Karpas-422 (cell line): ENCODE measurements at regions not wholly inside any gene's neighbourhood (a gene's known extent, or its start where the extent isn't known, plus 50 kb on each side); places are given as distances from the start of the nearest gene placed in this dataset.

Experiments
- DNase-seq: peaks from one replicate; pipeline ENCODE4 v3.0.0-alpha.2; 2015
- H2AFZ ChIP-seq: fragments of 200-600 bp; sonication (generic); 2 replicates; pipeline ENCODE4 v1.6.1; 2014; ENCODE audit warnings: antibody characterized with exemption, low read length, mixed read lengths
- H3K27ac ChIP-seq: fragments of 200-600 bp; sonication (generic); 2 replicates; pipeline ENCODE4 v1.5.1; 2014; ENCODE audit warnings: mild to moderate bottlenecking, low read length, moderate library complexity
- H3K27me3 ChIP-seq: fragments of 200-600 bp; sonication (generic); 2 replicates; pipeline ENCODE4 v1.6.1; 2014; ENCODE audit warnings: low read length, mixed read lengths
- H3K36me3 ChIP-seq: fragments of 200-600 bp; sonication (generic); 2 replicates; pipeline ENCODE4 v1.6.1; 2014; ENCODE audit warnings: low read length, mixed read lengths; ENCODE audit not compliant: insufficient read depth
- H3K4me1 ChIP-seq: fragments of 200-600 bp; sonication (generic); 2 replicates; pipeline ENCODE4 v1.6.1; 2014; ENCODE audit warnings: mild to moderate bottlenecking, low read length, mixed read lengths
- H3K4me2 ChIP-seq: fragments of 200-600 bp; sonication (generic); 2 replicates; pipeline ENCODE4 v1.6.1; 2014; ENCODE audit warnings: low read length, low read depth, mild to moderate bottlenecking; ENCODE audit not compliant: poor library complexity, severe bottlenecking
- H3K4me3 ChIP-seq: fragments of 200-600 bp; sonication (generic); 2 replicates; pipeline ENCODE4 v1.5.1; 2014; ENCODE audit warnings: mild to moderate bottlenecking, antibody characterized with exemption, low read length, mixed read lengths
- H3K79me2 ChIP-seq: fragments of 200-600 bp; sonication (generic); 2 replicates; pipeline ENCODE4 v1.6.1; 2014; ENCODE audit warnings: mild to moderate bottlenecking, low read length, mixed read lengths
- H3K9ac ChIP-seq: fragments of 200-600 bp; sonication (generic); 2 replicates; pipeline ENCODE4 v1.6.0; 2014; ENCODE audit warnings: low read length
- H3K9me2 ChIP-seq: fragments of 200-600 bp; sonication (generic), shearing (Covaris generic); replicated peaks from 2 replicates; pipeline ENCODE4 v1.6.0; 2014; ENCODE audit warnings: mild to moderate bottlenecking, low read length, moderate library complexity; ENCODE audit not compliant: insufficient read depth
- H3K9me3 ChIP-seq: fragments of 300-700, 200-600 bp; sonication (generic); 2 replicates; pipeline ENCODE4 v1.6.1; 2014; ENCODE audit warnings: low read length, mixed read lengths
- H4K20me1 ChIP-seq: fragments of 200-600 bp; sonication (generic); 2 replicates; pipeline ENCODE4 v1.6.1; 2014; ENCODE audit warnings: mild to moderate bottlenecking, antibody characterized with exemption, low read length, low read depth; ENCODE audit not compliant: insufficient read depth

GRCh38 chr20:6632187-6632586 lies 135.3 kb upstream of the BMP2 start:
- Histone ChIP-seq H3K9ac (no peak overlapping the region), H3K79me2 (no peaks in the 10 kb centered on the region), H2AFZ (no peak overlapping the region), H3K4me2 (no peak overlapping the region), H3K36me3 (no peaks in the 10 kb centered on the region), H3K4me3 (no peak overlapping the region), H3K9me2 (no peaks in the 10 kb centered on the region), H3K4me1 (no peaks in the 10 kb centered on the region), H3K27ac (no peak overlapping the region), H4K20me1 (no peaks in the 10 kb centered on the region), H3K27me3 (no peaks in the 10 kb centered on the region), H3K9me3 (peaks cover 3% of the 10 kb centered on the region; the same call in 1 of the 2 replicates)
- no peak for DNase-seq

GRCh38 chr20:6630514-6630913 lies 137.0 kb upstream of the BMP2 start:
- H3K27me3 ChIP-seq, result no peaks in the 10 kb centered on the region
- no peak overlapping the region for H3K9ac ChIP-seq
- no peaks in the 10 kb centered on the region for H4K20me1 ChIP-seq
- no peaks in the 10 kb centered on the region for H3K36me3 ChIP-seq
- DNase-seq, result no peak
- H3K9me3 ChIP-seq, result peaks cover 7% of the 10 kb centered on the region; the same call in 1 of the 2 replicates
- no peaks in the 10 kb centered on the region for H3K79me2 ChIP-seq
- H3K27ac ChIP-seq, result no peak overlapping the region
- H3K9me2 ChIP-seq, result no peaks in the 10 kb centered on the region
- H2AFZ ChIP-seq, result no peak overlapping the region
- no peak overlapping the region for H3K4me2 ChIP-seq
- H3K4me3 ChIP-seq, result no peak overlapping the region
- H3K4me1 ChIP-seq, result no peaks in the 10 kb centered on the region

GRCh38 chr20:6629564-6629963 lies 137.9 kb upstream of the BMP2 start:
- no peak overlapping the region for H3K4me2 ChIP-seq
- peaks cover 10% of the 10 kb centered on the region; the same call in 1 of the 2 replicates for H3K9me3 ChIP-seq
- H3K9ac ChIP-seq, result no peak overlapping the region
- H3K27me3 ChIP-seq, result no peaks in the 10 kb centered on the region
- H4K20me1 ChIP-seq, result no peaks in the 10 kb centered on the region
- no peaks in the 10 kb centered on the region for H3K79me2 ChIP-seq
- H3K27ac ChIP-seq, result no peak overlapping the region
- H3K36me3 ChIP-seq, result no peaks in the 10 kb centered on the region
- no peak overlapping the region for H3K4me3 ChIP-seq
- H2AFZ ChIP-seq, result no peak overlapping the region
- no peaks in the 10 kb centered on the region for H3K9me2 ChIP-seq
- DNase-seq, result no peak
- no peaks in the 10 kb centered on the region for H3K4me1 ChIP-seq

DNA sequence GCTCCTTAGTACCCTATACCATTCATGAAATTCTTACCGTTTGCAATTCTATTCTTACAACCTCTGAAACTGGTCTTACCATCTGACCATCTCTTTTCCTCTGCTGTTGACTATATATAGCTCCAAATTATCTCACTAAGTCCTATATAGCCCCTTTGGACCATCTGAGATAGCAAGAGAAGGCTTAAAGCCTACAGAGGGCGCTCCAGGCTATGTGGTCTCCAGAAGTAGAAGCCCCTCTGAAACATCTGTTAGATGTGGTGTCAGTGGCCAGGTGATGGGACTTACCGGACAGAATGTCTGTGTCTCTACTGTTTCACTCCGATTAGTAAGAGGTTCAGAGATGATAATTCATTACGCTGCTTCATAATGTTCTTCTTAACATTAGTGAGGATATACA lies 140.7 kb upstream of the BMP2 start:
- H3K4me2 ChIP-seq, result no peak overlapping the region
- no peaks in the 10 kb centered on the region for H4K20me1 ChIP-seq
- peak; percentile 42 for DNase-seq
- no peaks in the 10 kb centered on the region for H3K27me3 ChIP-seq
- H3K4me1 ChIP-seq, result no peaks in the 10 kb centered on the region
- H2AFZ ChIP-seq, result no peak overlapping the region
- no peaks in the 10 kb centered on the region for H3K36me3 ChIP-seq
- no peaks in the 10 kb centered on the region for H3K9me2 ChIP-seq
- no peaks in the 10 kb centered on the region for H3K79me2 ChIP-seq
- H3K4me3 ChIP-seq, result no peak overlapping the region
- H3K9ac ChIP-seq, result no peak overlapping the region
- no peak overlapping the region for H3K27ac ChIP-seq
- peaks cover 7% of the 10 kb centered on the region; the same call in 1 of the 2 replicates for H3K9me3 ChIP-seq

- H2AFZ ChIP-seq, result no peak overlapping the region
- no peak overlapping the region for H3K4me2 ChIP-seq
- H3K4me3 ChIP-seq, result no peak overlapping the region
- no peaks in the 10 kb centered on the region for H3K36me3 ChIP-seq
- H3K9ac ChIP-seq, result no peak overlapping the region
- H4K20me1 ChIP-seq, result no peaks in the 10 kb centered on the region
- no peak overlapping the region for H3K27ac ChIP-seq
- peaks cover 14% of the 10 kb centered on the region; the same call in 1 of the 2 replicates for H3K9me3 ChIP-seq
- no peak for DNase-seq
- no peaks in the 10 kb centered on the region for H3K4me1 ChIP-seq
- no peaks in the 10 kb centered on the region for H3K79me2 ChIP-seq
- no peaks in the 10 kb centered on the region for H3K27me3 ChIP-seq
- 0 out of 2 replicates have a peak, but pooled peaks cover 5% of the 10 kb centered on the region for H3K9me2 ChIP-seq
Observed at GRCh38 chr20:6623989-6624388, 143.5 kb upstream of the BMP2 start.

DNA sequence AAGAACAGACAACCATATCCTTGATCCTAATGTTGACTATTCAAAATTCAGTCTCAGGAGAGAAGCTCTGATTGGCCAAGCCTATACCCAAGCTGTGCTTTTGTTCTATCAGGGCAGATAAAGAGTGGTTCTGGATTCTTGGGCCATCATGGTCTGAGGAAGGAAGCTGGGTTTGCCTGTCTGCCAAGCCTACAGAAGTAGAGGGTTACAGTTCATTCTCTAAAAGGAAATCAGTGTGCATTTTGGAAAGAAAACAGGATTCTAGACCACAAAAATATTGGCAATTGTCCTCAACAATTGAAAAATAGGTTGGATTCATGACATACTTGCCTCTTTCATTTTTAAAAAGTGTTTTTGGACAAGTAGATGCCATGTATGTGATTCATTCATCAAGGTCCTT lies 145.4 kb upstream of the BMP2 start:
- no peak for DNase-seq
- no peaks in the 10 kb centered on the region for H3K36me3 ChIP-seq
- 0 out of 2 replicates have a peak, but pooled peaks cover 5% of the 10 kb centered on the region for H3K9me2 ChIP-seq
- no peak overlapping the region for H3K27ac ChIP-seq
- no peaks in the 10 kb centered on the region for H3K27me3 ChIP-seq
- H3K9ac ChIP-seq, result no peak overlapping the region
- H4K20me1 ChIP-seq, result no peaks in the 10 kb centered on the region
- no peak overlapping the region for H3K4me3 ChIP-seq
- no peak overlapping the region for H3K4me2 ChIP-seq
- H3K9me3 ChIP-seq, result peaks cover 14% of the 10 kb centered on the region; the same call in 1 of the 2 replicates
- no peaks in the 10 kb centered on the region for H3K79me2 ChIP-seq
- no peaks in the 10 kb centered on the region for H3K4me1 ChIP-seq
- no peak overlapping the region for H2AFZ ChIP-seq

DNA sequence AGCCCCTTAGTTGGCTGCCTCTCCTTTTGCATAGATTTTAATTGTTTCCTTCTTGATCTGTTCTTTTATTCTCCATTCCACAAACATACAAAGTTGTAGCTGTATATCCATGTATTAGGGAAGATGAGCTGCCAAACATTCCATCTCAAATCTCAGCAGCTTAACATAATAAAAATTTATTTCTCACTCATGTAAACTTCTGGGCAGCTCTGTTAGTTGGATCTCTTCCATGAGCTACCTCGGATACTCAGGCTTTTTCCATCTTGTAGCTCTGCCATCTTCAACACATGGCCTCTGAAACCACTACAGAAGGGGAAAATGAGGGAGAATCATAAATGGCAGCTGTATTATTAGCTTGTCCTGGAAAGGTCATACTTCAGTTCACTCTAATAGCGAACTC lies 149.4 kb upstream of the BMP2 start:
- no peaks in the 10 kb centered on the region for H3K4me1 ChIP-seq
- H3K9me2 ChIP-seq, result 0 out of 2 replicates have a peak, but pooled peaks cover 5% of the 10 kb centered on the region
- H3K79me2 ChIP-seq, result no peaks in the 10 kb centered on the region
- H3K36me3 ChIP-seq, result no peaks in the 10 kb centered on the region
- H2AFZ ChIP-seq, result no peak overlapping the region
- no peak overlapping the region for H3K27ac ChIP-seq
- H3K4me2 ChIP-seq, result no peak overlapping the region
- no peak for DNase-seq
- H3K4me3 ChIP-seq, result no peak overlapping the region
- H3K9ac ChIP-seq, result no peak overlapping the region
- H4K20me1 ChIP-seq, result no peaks in the 10 kb centered on the region
- H3K27me3 ChIP-seq, result no peaks in the 10 kb centered on the region
- H3K9me3 ChIP-seq, result peaks cover 7% of the 10 kb centered on the region; the same call in 1 of the 2 replicates

DNA sequence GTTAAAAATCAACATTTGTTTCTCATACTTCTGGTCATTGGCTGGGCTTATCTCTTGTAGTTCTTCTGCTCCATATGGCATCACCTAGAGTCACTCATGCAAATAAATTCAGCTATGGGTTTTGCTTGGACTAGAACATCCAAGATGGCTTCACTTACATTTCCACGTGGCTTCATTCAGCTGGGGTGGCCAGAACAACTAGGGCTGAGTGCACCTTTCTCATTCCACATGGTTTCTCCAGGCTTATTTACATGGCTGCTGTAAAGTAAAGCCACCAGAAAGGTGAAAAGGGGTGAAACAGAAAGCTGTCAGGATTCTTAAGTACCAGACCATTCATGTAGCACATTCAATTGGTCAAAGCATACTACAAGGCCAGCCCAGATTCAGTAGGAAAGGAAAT lies 151.1 kb upstream of the BMP2 start:
- no peak overlapping the region for H3K4me2 ChIP-seq
- no peaks in the 10 kb centered on the region for H3K4me1 ChIP-seq
- DNase-seq, result no peak
- H4K20me1 ChIP-seq, result no peaks in the 10 kb centered on the region
- H3K9me3 ChIP-seq, result peaks cover 7% of the 10 kb centered on the region; the same call in 1 of the 2 replicates
- no peaks in the 10 kb centered on the region for H3K79me2 ChIP-seq
- H3K4me3 ChIP-seq, result no peak overlapping the region
- H3K9ac ChIP-seq, result no peak overlapping the region
- no peaks in the 10 kb centered on the region for H3K36me3 ChIP-seq
- no peaks in the 10 kb centered on the region for H3K27me3 ChIP-seq
- H3K27ac ChIP-seq, result no peak overlapping the region
- H2AFZ ChIP-seq, result no peak overlapping the region
- 0 out of 2 replicates have a peak, but pooled peaks cover 5% of the 10 kb centered on the region for H3K9me2 ChIP-seq

DNA sequence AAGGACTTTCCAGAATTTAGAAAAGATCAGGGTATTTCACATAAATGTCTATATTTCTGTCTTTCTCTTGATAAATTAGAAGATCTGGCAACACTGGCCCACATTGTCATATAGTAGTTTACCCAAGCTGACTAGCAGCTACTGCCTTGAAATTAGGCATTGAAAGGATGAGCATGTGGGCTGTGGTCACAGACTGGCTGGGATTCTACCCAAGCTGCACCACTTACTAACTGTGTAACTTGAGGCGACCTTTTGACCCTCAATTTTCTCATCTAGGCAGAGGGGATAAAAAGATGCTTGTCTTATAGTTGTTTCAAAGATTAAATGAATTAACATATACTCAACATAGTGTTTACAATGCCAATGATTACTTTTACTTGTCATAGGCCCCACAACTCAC lies 152.7 kb upstream of the BMP2 start:
- H3K27me3 ChIP-seq, result no peaks in the 10 kb centered on the region
- H3K79me2 ChIP-seq, result no peaks in the 10 kb centered on the region
- no peak overlapping the region for H2AFZ ChIP-seq
- no peak overlapping the region for H3K4me2 ChIP-seq
- no peaks in the 10 kb centered on the region for H4K20me1 ChIP-seq
- H3K9ac ChIP-seq, result no peak overlapping the region
- no peaks in the 10 kb centered on the region for H3K4me1 ChIP-seq
- no peaks in the 10 kb centered on the region for H3K9me2 ChIP-seq
- no peak for DNase-seq
- no peaks in the 10 kb centered on the region for H3K36me3 ChIP-seq
- no peak overlapping the region for H3K4me3 ChIP-seq
- no peak overlapping the region for H3K27ac ChIP-seq
- peaks cover 7% of the 10 kb centered on the region; the same call in 1 of the 2 replicates for H3K9me3 ChIP-seq
